IMR-90 (cell line): ENCODE measurements at regions not wholly inside any gene's neighbourhood (a gene's known extent, or its start where the extent isn't known, plus 50 kb on each side); places are given as distances from the start of the nearest gene placed in this dataset.

Experiments used
- ATAC-seq: fragments of 200-7000 bp; cut with Tn5 transposase; 2 replicates; pipeline ENCODE4 v1.9.1; 2020; ENCODE audit warnings: low read depth, mild to moderate bottlenecking, moderate library complexity
- BruUV-seq: library from RNA; stranded (reverse); fragments of 400-500 nt; replicated peaks from 2 replicates; lab custom pipeline; 2021; lab: Mats Ljungman, UMichigan
- CTCF ChIA-PET: fragments of 300-600 bp; formaldehyde crosslinking; extraction: SDS; loops from one replicate; lab custom pipeline; 2021; ENCODE audit warnings: antibody characterized with exemption; lab: Yijun Ruan, JAX
- POLR2A ChIA-PET: fragments of 300-600 bp; sonication (Branson Sonifier 250); formaldehyde crosslinking; loops from one replicate; lab custom pipeline; 2022; ENCODE audit warnings: antibody characterized with exemption; ENCODE audit not compliant: unreplicated experiment; lab: Charles Lee
- DNase-seq: peaks from one replicate; pipeline ENCODE4 v3.0.0; 2013
- H2AFZ ChIP-seq: replicated peaks from 2 replicates; pipeline ENCODE3; 2013; ENCODE audit warnings: low read length, mild to moderate bottlenecking; ENCODE audit not compliant: poor library complexity
- H2AK5ac ChIP-seq: 2 replicates; pipeline ENCODE4 v1.6.1; 2013; ENCODE audit warnings: low read depth, low read length, inconsistent platforms
- H2AK9ac ChIP-seq: replicated peaks from 2 replicates; pipeline ENCODE3; 2013; ENCODE audit warnings: mild to moderate bottlenecking, low read depth, low read length, moderate library complexity; ENCODE audit not compliant: poor library complexity
- H2BK120ac ChIP-seq: 2 replicates; pipeline ENCODE4 v1.6.1; 2013; ENCODE audit warnings: low read depth, low read length, inconsistent platforms
- H2BK15ac ChIP-seq: 3 replicates; pipeline ENCODE4 v1.6.1; 2013; ENCODE audit warnings: low read depth, low read length, inconsistent platforms
- H2BK20ac ChIP-seq: 2 replicates; pipeline ENCODE4 v1.6.1; 2013; ENCODE audit warnings: low read depth, mild to moderate bottlenecking, inconsistent platforms, low read length, moderate library complexity
- H2BK5ac ChIP-seq: 2 replicates; pipeline ENCODE4 v1.6.1; 2013; ENCODE audit warnings: mild to moderate bottlenecking, low read depth, low read length, inconsistent platforms; ENCODE audit not compliant: poor library complexity, severe bottlenecking
- H3K14ac ChIP-seq: replicated peaks from 2 replicates; pipeline ENCODE4 v1.6.1; 2013; ENCODE audit warnings: low read depth, low read length, inconsistent platforms
- H3K18ac ChIP-seq: 2 replicates; pipeline ENCODE4 v1.6.1; 2013; ENCODE audit warnings: low read depth, low read length, control low read depth
- H3K23ac ChIP-seq: 2 replicates; pipeline ENCODE4 v1.6.1; 2013; ENCODE audit warnings: low read depth, low read length, inconsistent platforms
- H3K27ac ChIP-seq: 2 replicates; pipeline ENCODE4 v1.5.1; 2013; ENCODE audit warnings: mild to moderate bottlenecking, control low read depth, low read length; ENCODE audit not compliant: insufficient read depth
- H3K27me3 ChIP-seq: 2 replicates; pipeline ENCODE4 v1.6.1; 2013; ENCODE audit warnings: low read length; ENCODE audit not compliant: control insufficient read depth, insufficient read depth
- H3K36me3 ChIP-seq: 2 replicates; pipeline ENCODE4 v1.6.1; 2013; ENCODE audit warnings: low read length, mixed read lengths; ENCODE audit not compliant: control insufficient read depth, insufficient read depth
- H3K4ac ChIP-seq: 2 replicates; pipeline ENCODE4 v1.6.1; 2013; ENCODE audit warnings: low read depth, low read length, inconsistent platforms
- H3K4me1 ChIP-seq: 2 replicates; pipeline ENCODE4 v1.6.1; 2013; ENCODE audit warnings: low read length, mixed read lengths; ENCODE audit not compliant: control insufficient read depth, insufficient read depth
- H3K4me2 ChIP-seq: 2 replicates; pipeline ENCODE4 v1.6.1; 2013; ENCODE audit warnings: low read depth, mild to moderate bottlenecking, control low read depth, low read length, moderate library complexity
- H3K4me3 ChIP-seq: 2 replicates; pipeline ENCODE4 v1.5.1; 2013; ENCODE audit warnings: low read depth, mild to moderate bottlenecking, control low read depth, low read length, moderate library complexity; ENCODE audit not compliant: insufficient read depth
- H3K56ac ChIP-seq: 2 replicates; pipeline ENCODE4 v1.6.1; 2013; ENCODE audit warnings: low read length, inconsistent platforms; ENCODE audit not compliant: insufficient read depth; ENCODE audit errors: extremely low read depth
- H3K79me1 ChIP-seq, 2 experiments: 2 replicates each; pipeline ENCODE4 v1.6.1; 2013; ENCODE audit warnings: low read length in 2 of 2, inconsistent platforms in 1 of 2, low read depth in 1 of 2
- H3K9ac ChIP-seq: 2 replicates; pipeline ENCODE4 v1.6.1; 2013; ENCODE audit warnings: low read depth, low read length, control low read depth
- H3K9me1 ChIP-seq: 2 replicates; pipeline ENCODE4 v1.6.1; 2013; ENCODE audit warnings: low read length, inconsistent platforms; ENCODE audit not compliant: insufficient read depth
- H3K9me3 ChIP-seq: 2 replicates; pipeline ENCODE4 v1.6.1; 2013; ENCODE audit warnings: low read length; ENCODE audit not compliant: control insufficient read depth, insufficient read depth
- H4K20me1 ChIP-seq: 2 replicates; pipeline ENCODE4 v1.6.1; 2013; ENCODE audit warnings: low read length, inconsistent platforms; ENCODE audit not compliant: insufficient read depth
- H4K5ac ChIP-seq: 2 replicates; pipeline ENCODE4 v1.6.1; 2013; ENCODE audit warnings: mild to moderate bottlenecking, low read depth, low read length, control low read depth
- H4K8ac ChIP-seq, 2 experiments: 2 replicates each; pipeline ENCODE4 v1.6.1; 2013; ENCODE audit warnings: low read depth in 2 of 2, low read length in 2 of 2, control low read depth in 1 of 2, inconsistent platforms in 1 of 2
- H4K91ac ChIP-seq: 2 replicates; pipeline ENCODE4 v1.6.1; 2013; ENCODE audit warnings: low read depth, low read length, inconsistent platforms; ENCODE audit not compliant: insufficient read depth
- BHLHE40 ChIP-seq: fragments of 150-350 bp; IDR thresholded peaks from 2 replicates; pipeline ENCODE4 v1.6.1; 2016; ENCODE audit warnings: mild to moderate bottlenecking, low read depth, low read length
- CEBPB ChIP-seq: IDR thresholded peaks from 2 replicates; pipeline ENCODE4 v1.6.1; 2012; ENCODE audit warnings: low read depth, low read length, improper control_type of control experiment
- CTCF ChIP-seq: conservative IDR thresholded peaks from 2 replicates; pipeline ENCODE4 v1.5.1; 2012; ENCODE audit warnings: mild to moderate bottlenecking, low read depth, low read length, improper control_type of control experiment
- FOS ChIP-seq: fragments of 150-350 bp; IDR thresholded peaks from 2 replicates; pipeline ENCODE4 v1.6.1; 2016; ENCODE audit warnings: low read depth, low read length
- MAFK ChIP-seq: IDR thresholded peaks from 2 replicates; pipeline ENCODE4 v1.6.1; 2012; ENCODE audit warnings: low read depth, low read length, improper control_type of control experiment
- MAZ ChIP-seq: IDR thresholded peaks from 2 replicates; pipeline ENCODE4 v1.6.1; 2012; ENCODE audit warnings: low read depth, mild to moderate bottlenecking, low read length, improper control_type of control experiment, moderate library complexity, borderline replicate concordance
- MXI1 ChIP-seq: IDR thresholded peaks from 2 replicates; pipeline ENCODE4 v1.6.1; 2012; ENCODE audit warnings: low read depth, mild to moderate bottlenecking, low read length, moderate library complexity, borderline replicate concordance
- NFE2L2 ChIP-seq: fragments of 150-350 bp; IDR thresholded peaks from 2 replicates; pipeline ENCODE4 v1.6.1; 2016; ENCODE audit warnings: low read depth, mild to moderate bottlenecking, low read length
- POLR2A ChIP-seq: IDR thresholded peaks from 2 replicates; pipeline ENCODE4 v1.6.1; 2012; ENCODE audit warnings: mild to moderate bottlenecking, low read depth, low read length
- RAD21 ChIP-seq: IDR thresholded peaks from 2 replicates; pipeline ENCODE4 v1.6.1; 2012; ENCODE audit warnings: low read length, improper control_type of control experiment
- RCOR1 ChIP-seq: IDR thresholded peaks from 2 replicates; pipeline ENCODE4 v1.6.1; 2012; ENCODE audit warnings: mild to moderate bottlenecking, low read length, improper control_type of control experiment; ENCODE audit not compliant: insufficient replicate concordance
- SMC3 ChIP-seq: fragments of 150-350 bp; IDR thresholded peaks from 2 replicates; pipeline ENCODE4 v1.6.1; 2016; ENCODE audit warnings: low read depth, mild to moderate bottlenecking, antibody characterized with exemption, low read length, moderate library complexity
- USF2 ChIP-seq: fragments of 150-350 bp; IDR thresholded peaks from 2 replicates; pipeline ENCODE4 v1.6.1; 2017; ENCODE audit warnings: mild to moderate bottlenecking, antibody characterized with exemption, low read length, low read depth
- WGBS, 2 experiments: methylation state at CpG; one replicate each; pipeline versions ENCODE4 v1.1.5 to v1.1.7; 2013; ENCODE audit warnings: missing lambda C conversion rate in 2 of 2; ENCODE audit not compliant: insufficient read length in 1 of 2; ENCODE audit errors: extremely low coverage in 2 of 2; 5-methylcytosine and 5-hydroxymethylcytosine counted together
- dilution Hi-C: fragments of 300-500 bp; cut with HindIII; formaldehyde crosslinking; loops from one replicate; pipeline ENCODE4 v1.14.3; 2018; ENCODE audit warnings: low sequenced_read_pairs; ENCODE audit not compliant: unreplicated experiment
- in situ Hi-C: fragments of 300-500 bp; cut with MboI; formaldehyde crosslinking; loops from 3 replicates; pipeline ENCODE4 v1.14.3; 2019; ENCODE audit warnings: low sequenced_read_pairs, inconsistent platforms, mixed read lengths
- intact Hi-C: fragments of 100-400 bp; cut with micrococcal nuclease; formaldehyde crosslinking; loops from 2 replicates; pipeline ENCODE4 v1.10.0; 2022

- intact Hi-C loops = loop anchor here (5.0 kb wide), 1 partner anchor 271 kb away; no protein-coding TSS in a partner anchor
- Histone ChIP-seq H2BK5ac (no peak overlapping the region), H4K8ac (0 out of 4 replicates have a peak overlapping the region, but pooled peaks of 1 of the 2 experiments have one; percentile 15), H2BK15ac (no peak overlapping the region), H2BK120ac (peak overlapping the region; percentile 33), H2AK9ac (no peak overlapping the region), H3K4ac (no peak overlapping the region; the same call in 1 of the 2 replicates), H2AK5ac (no peak overlapping the region), H3K4me3 (no peak overlapping the region), H4K91ac (no peak overlapping the region), H3K36me3 (no peaks in the 10 kb centered on the region), H3K9me1 (peaks cover 7% of the 10 kb centered on the region; the same call in 1 of the 2 replicates), H2AFZ (no peak overlapping the region), H3K27me3 (no peaks in the 10 kb centered on the region), H3K27ac (no peak overlapping the region), H3K23ac (0 out of 2 replicates have a peak overlapping the region, but pooled peaks have one; percentile 11), H3K9me3 (no peaks in the 10 kb centered on the region), H3K14ac (peak overlapping the region; percentile 45), H4K5ac (no peak overlapping the region), H3K4me2 (no peak overlapping the region), H3K18ac (peak overlapping the region; percentile 35; the same call in 1 of the 2 replicates), H3K4me1 (peaks cover 15% of the 10 kb centered on the region), H4K20me1 (no peaks in the 10 kb centered on the region), H2BK20ac (no peak overlapping the region), H3K56ac (no peak overlapping the region), H3K9ac (no peak overlapping the region), H3K79me1 (no peaks in the 10 kb centered on the region)
- dilution Hi-C loops = no loop called here
- ChIA-PET CTCF (no interaction called here), POLR2A (no interaction called here)
- no peak for TF ChIP-seq BHLHE40
- no peak for TF ChIP-seq POLR2A
- TF ChIP-seq RAD21 = no peak
- TF ChIP-seq MAZ = no peak
- no peak for TF ChIP-seq CTCF
- no peak for TF ChIP-seq MXI1
- no peak for TF ChIP-seq FOS
- no peak for TF ChIP-seq SMC3
- TF ChIP-seq USF2 = no peak
- no peak for TF ChIP-seq NFE2L2
- TF ChIP-seq CEBPB = no peak
- no peak for TF ChIP-seq RCOR1
- no peak for TF ChIP-seq MAFK
- no peak for ATAC-seq
- DNase-seq = no peak
- in situ Hi-C loops = no loop called here
- WGBS, 2 experiments = 40% methylated on average over 1 of the region's 9 CpGs; no CpG with 5 or more reads in 1 of the 2 experiments
- no TSS peak for BruUV-seq
Observed at GRCh38 chr5:56490971-56491468, 257.9 kb upstream of the ANKRD55 start.
